MM.1S (cell line): ENCODE measurements at regions not wholly inside any gene's neighbourhood (a gene's known extent, or its start where the extent isn't known, plus 50 kb on each side); places are given as distances from the start of the nearest gene placed in this dataset.

ENCODE experiments used
- DNase-seq: peaks from one replicate; pipeline ENCODE4 v3.0.0-alpha.2; 2015
- H2AFZ ChIP-seq: fragments of 300-600 bp; sonication (generic); 2 replicates; pipeline ENCODE4 v1.6.0; 2016; ENCODE audit warnings: antibody characterized with exemption, low read length
- H3F3A ChIP-seq: fragments of 300-600 bp; sonication (generic); 2 replicates; pipeline ENCODE4 v1.6.1; 2016; ENCODE audit warnings: mild to moderate bottlenecking, antibody characterized with exemption, low read length, moderate library complexity, mixed read lengths; ENCODE audit not compliant: insufficient read depth
- H3K27ac ChIP-seq: fragments of 300-600 bp; sonication (generic); 2 replicates; pipeline ENCODE4 v1.5.1; 2016; ENCODE audit warnings: mild to moderate bottlenecking, low read length
- H3K27me3 ChIP-seq: fragments of 300-600 bp; sonication (generic); replicated peaks from 2 replicates; pipeline ENCODE4 v1.6.0; 2016; ENCODE audit warnings: low read length; ENCODE audit not compliant: insufficient read depth
- H3K36me3 ChIP-seq: fragments of 300-600 bp; sonication (generic); replicated peaks from 2 replicates; pipeline ENCODE4 v1.6.1; 2016; ENCODE audit warnings: mild to moderate bottlenecking, low read length, mixed read lengths; ENCODE audit not compliant: insufficient read depth
- H3K4me1 ChIP-seq: fragments of 300-600 bp; sonication (generic); 2 replicates; pipeline ENCODE4 v1.6.1; 2016; ENCODE audit warnings: low read length, mixed read lengths
- H3K4me2 ChIP-seq: fragments of 300-600 bp; sonication (generic); 2 replicates; pipeline ENCODE4 v1.6.0; 2016; ENCODE audit warnings: low read depth, low read length
- H3K4me3 ChIP-seq: fragments of 300-600 bp; sonication (generic); 2 replicates; pipeline ENCODE4 v1.5.1; 2016; ENCODE audit warnings: low read length, mixed read lengths
- H3K79me2 ChIP-seq: fragments of 300-600 bp; sonication (generic); 2 replicates; pipeline ENCODE4 v1.6.1; 2016; ENCODE audit warnings: mixed run types, low read length, mixed read lengths
- H3K9ac ChIP-seq: fragments of 300-600 bp; sonication (generic); 2 replicates; pipeline ENCODE4 v1.6.1; 2016; ENCODE audit warnings: low read length, mixed read lengths
- H3K9me2 ChIP-seq: fragments of 300-600 bp; sonication (generic); replicated peaks from 2 replicates; pipeline ENCODE4 v1.6.1; 2016; ENCODE audit warnings: mild to moderate bottlenecking, low read length, mixed read lengths; ENCODE audit not compliant: insufficient read depth
- H3K9me3 ChIP-seq: fragments of 300-600 bp; sonication (generic); replicated peaks from 2 replicates; pipeline ENCODE4 v1.6.1; 2016; ENCODE audit warnings: mild to moderate bottlenecking, low read length, mixed read lengths; ENCODE audit not compliant: insufficient read depth
- H4K20me1 ChIP-seq: fragments of 300-600 bp; sonication (generic); 2 replicates; pipeline ENCODE4 v1.6.1; 2016; ENCODE audit warnings: mild to moderate bottlenecking, low read length, moderate library complexity, mixed read lengths; ENCODE audit not compliant: insufficient read depth
- CTCF ChIP-seq: fragments of 300-600 bp; sonication (generic); IDR thresholded peaks from 2 replicates; pipeline ENCODE4 v1.5.1; 2016; ENCODE audit warnings: antibody characterized with exemption, low read length, mixed read lengths
- EZH2 ChIP-seq: fragments of 300-600 bp; sonication (generic); optimal IDR thresholded peaks from 2 replicates; pipeline ENCODE3; 2017; ENCODE audit warnings: low read depth, mild to moderate bottlenecking, antibody characterized with exemption, low read length, mixed read lengths
- EZH2phosphoT487 ChIP-seq: fragments of 300-600 bp; sonication (generic); IDR thresholded peaks from 2 replicates; pipeline ENCODE4 v1.6.1; 2018; ENCODE audit warnings: antibody characterized with exemption, low read length

- H2AFZ ChIP-seq = no peak overlapping the region
- H3K9me3 ChIP-seq = no peaks in the 10 kb centered on the region
- no peaks in the 10 kb centered on the region for H3K27me3 ChIP-seq
- no peak overlapping the region for H3K27ac ChIP-seq
- H4K20me1 ChIP-seq = no peaks in the 10 kb centered on the region
- peak overlapping the region; percentile 13; the same call in 1 of the 2 replicates for H3K4me2 ChIP-seq
- H3K9me2 ChIP-seq = no peaks in the 10 kb centered on the region
- no peaks in the 10 kb centered on the region for H3K79me2 ChIP-seq
- H3K4me1 ChIP-seq = no peaks in the 10 kb centered on the region
- peak; percentile 26 for DNase-seq
- no peaks in the 10 kb centered on the region for H3K36me3 ChIP-seq
- H3K4me3 ChIP-seq = no peak overlapping the region
- no peak for TF ChIP-seq CTCF
- TF ChIP-seq EZH2 = no peak
- TF ChIP-seq EZH2phosphoT487 = no peak
- H3K9ac ChIP-seq = no peak overlapping the region
- H3F3A ChIP-seq = no peaks in the 10 kb centered on the region
Observed at GRCh38 chr12:112559784-112560183, 141.0 kb downstream of the PTPN11 start.

- no peak for DNase-seq
- Histone ChIP-seq H3K36me3 (no peaks in the 10 kb centered on the region), H2AFZ (no peak overlapping the region), H3F3A (no peaks in the 10 kb centered on the region), H3K27me3 (no peaks in the 10 kb centered on the region), H3K9ac (no peak overlapping the region), H3K4me3 (no peak overlapping the region), H3K4me2 (no peak overlapping the region), H3K9me3 (no peaks in the 10 kb centered on the region), H3K4me1 (no peaks in the 10 kb centered on the region), H3K27ac (no peak overlapping the region), H4K20me1 (no peaks in the 10 kb centered on the region), H3K79me2 (no peaks in the 10 kb centered on the region), H3K9me2 (no peaks in the 10 kb centered on the region)
- TF ChIP-seq CTCF = no peak
- no peak for TF ChIP-seq EZH2phosphoT487
- no peak for TF ChIP-seq EZH2
Observed at GRCh38 chr12:112564160-112564784, 145.5 kb downstream of the PTPN11 start.

GRCh38 chr12:112568641-112569040, 149.9 kb downstream of the PTPN11 start:
- H3K4me2 ChIP-seq = no peak overlapping the region
- no peak overlapping the region for H2AFZ ChIP-seq
- H4K20me1 ChIP-seq = no peaks in the 10 kb centered on the region
- H3K27me3 ChIP-seq = no peaks in the 10 kb centered on the region
- no peak overlapping the region for H3K4me3 ChIP-seq
- H3K9ac ChIP-seq = no peak overlapping the region
- no peak for DNase-seq
- H3K4me1 ChIP-seq = no peaks in the 10 kb centered on the region
- no peak overlapping the region for H3K27ac ChIP-seq
- no peaks in the 10 kb centered on the region for H3K36me3 ChIP-seq
- TF ChIP-seq EZH2 = no peak
- TF ChIP-seq CTCF = no peak
- TF ChIP-seq EZH2phosphoT487 = no peak
- no peaks in the 10 kb centered on the region for H3F3A ChIP-seq
- no peaks in the 10 kb centered on the region for H3K9me2 ChIP-seq
- H3K9me3 ChIP-seq = no peaks in the 10 kb centered on the region
- H3K79me2 ChIP-seq = no peaks in the 10 kb centered on the region
